Choroid plexus epithelial cell (primary cell): ENCODE measurements at regions not wholly inside any gene's neighbourhood (a gene's known extent, or its start where the extent isn't known, plus 50 kb on each side); places are given as distances from the start of the nearest gene placed in this dataset.

ENCODE experiments used
- DNase-seq: peaks from one replicate; pipeline ENCODE4 v3.0.0-alpha.2; 2010; ENCODE audit warnings: low read depth
- H3K4me3 ChIP-seq: 2 replicates; pipeline ENCODE4 v1.5.1; 2011; ENCODE audit warnings: low read depth, mild to moderate bottlenecking, control low read depth, low read length, moderate library complexity
- TF ChIP-seq, protein P1 (sequence below): conservative IDR thresholded peaks from 2 replicates; pipeline ENCODE4 v1.5.1; 2011; ENCODE audit warnings: low read depth, mild to moderate bottlenecking, control low read depth, inconsistent platforms, low read length, moderate library complexity

DNA sequence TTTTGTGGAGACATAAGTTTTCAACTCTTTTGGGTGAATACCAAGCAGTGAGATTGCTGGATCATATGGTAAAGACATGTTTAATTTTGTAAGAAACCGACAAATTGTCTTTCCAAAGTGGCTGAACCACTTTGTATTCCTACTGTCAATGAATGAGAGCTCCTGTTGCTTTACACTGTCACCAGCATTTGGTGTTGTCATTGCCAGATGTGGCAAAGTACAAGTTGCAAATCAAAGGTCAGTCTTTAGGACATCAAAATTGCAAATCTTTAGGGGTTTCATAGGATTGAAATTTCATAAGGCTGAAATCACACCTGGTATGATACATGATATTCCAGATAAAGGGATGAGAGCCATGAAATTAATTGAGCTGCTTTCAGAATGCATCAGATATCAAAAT, 67.7 kb upstream of the ELOVL6 start:
- H3K4me3 ChIP-seq = no peak overlapping the region
- TF ChIP-seq, protein P1, sequence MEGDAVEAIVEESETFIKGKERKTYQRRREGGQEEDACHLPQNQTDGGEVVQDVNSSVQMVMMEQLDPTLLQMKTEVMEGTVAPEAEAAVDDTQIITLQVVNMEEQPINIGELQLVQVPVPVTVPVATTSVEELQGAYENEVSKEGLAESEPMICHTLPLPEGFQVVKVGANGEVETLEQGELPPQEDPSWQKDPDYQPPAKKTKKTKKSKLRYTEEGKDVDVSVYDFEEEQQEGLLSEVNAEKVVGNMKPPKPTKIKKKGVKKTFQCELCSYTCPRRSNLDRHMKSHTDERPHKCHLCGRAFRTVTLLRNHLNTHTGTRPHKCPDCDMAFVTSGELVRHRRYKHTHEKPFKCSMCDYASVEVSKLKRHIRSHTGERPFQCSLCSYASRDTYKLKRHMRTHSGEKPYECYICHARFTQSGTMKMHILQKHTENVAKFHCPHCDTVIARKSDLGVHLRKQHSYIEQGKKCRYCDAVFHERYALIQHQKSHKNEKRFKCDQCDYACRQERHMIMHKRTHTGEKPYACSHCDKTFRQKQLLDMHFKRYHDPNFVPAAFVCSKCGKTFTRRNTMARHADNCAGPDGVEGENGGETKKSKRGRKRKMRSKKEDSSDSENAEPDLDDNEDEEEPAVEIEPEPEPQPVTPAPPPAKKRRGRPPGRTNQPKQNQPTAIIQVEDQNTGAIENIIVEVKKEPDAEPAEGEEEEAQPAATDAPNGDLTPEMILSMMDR = no peak
- DNase-seq = no peak

DNA sequence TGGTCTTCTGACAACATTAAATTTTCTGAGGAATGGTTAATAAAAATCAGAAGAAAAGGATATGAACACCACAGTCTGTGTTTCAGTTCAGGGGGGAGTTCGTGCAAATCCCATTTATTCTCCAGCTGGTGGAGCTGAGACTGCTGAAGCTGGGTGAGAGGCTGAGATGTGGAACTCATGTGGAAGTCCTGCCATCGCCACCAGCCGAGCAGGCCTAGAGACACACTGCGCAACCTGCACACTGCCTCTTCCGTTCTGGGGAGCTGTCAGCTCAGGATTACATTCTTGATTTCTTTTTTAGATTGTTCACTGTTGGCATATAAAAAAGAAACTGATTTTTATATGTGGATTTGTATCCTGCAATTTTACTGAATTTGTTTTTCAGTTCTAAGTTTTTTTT, 66.6 kb upstream of the ELOVL6 start:
- DNase-seq = no peak
- no peak overlapping the region for H3K4me3 ChIP-seq
- TF ChIP-seq, protein P1 = no peak

DNA sequence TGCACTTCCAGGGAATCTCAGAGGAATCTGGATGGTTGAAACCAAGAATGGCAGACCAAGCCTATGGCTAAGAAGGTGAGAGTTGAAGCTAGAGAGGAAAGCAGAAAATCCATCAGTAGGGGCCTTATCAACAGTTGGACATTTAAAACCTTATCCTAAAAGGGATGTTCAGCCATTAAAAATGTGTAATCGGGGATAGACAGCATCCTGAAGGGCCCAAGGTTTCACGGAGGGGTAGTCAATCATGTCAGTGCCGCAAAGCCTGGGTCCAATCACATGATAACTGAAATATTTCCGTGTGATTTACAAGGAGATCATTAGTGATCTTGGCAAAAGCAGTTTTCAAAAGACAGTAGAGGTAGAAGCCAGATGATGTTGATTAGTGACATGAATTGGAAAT, 61.9 kb upstream of the ELOVL6 start:
- TF ChIP-seq, protein P1 = no peak
- no peak overlapping the region for H3K4me3 ChIP-seq
- DNase-seq = no peak

DNA sequence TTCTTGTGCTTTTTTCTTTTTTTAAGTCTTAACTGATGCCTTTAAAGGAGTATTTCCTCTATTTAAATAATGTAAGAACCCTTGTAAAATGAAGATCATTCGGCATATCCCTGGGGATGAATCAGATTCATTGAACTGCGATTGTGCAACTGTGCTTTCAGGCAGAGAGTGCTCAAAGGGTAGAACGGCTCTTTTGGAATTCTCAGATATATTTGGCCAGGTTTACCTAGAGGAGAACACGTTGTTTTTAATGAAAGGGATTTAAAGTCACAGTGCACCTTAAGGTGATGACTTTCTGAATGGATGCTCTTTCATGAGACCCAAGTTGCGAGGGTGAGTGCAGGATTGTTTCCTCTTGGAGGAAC, 51.6 kb upstream of the ELOVL6 start:
- DNase-seq = no peak
- TF ChIP-seq, protein P1 = no peak

DNA sequence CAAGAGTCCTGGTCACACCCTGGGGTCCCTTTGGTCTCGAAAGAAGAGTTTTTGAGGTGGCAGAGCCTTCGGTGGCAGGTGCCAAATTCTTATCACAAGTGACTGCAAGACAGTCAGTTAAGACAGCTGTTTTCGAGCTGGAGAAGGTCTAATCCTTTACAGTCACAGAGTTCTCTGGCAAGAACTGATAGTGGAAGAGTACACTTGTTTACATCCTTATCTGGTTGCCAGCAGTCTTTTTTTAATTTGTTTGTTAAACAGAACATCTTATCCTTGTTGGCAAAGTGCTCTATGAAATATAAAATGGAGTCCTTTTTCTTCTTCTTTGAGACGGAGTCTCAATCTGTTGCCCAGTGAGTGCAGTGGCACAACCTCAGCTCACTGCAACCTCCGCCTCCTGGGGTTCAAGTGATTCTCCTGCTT, 50.4 kb upstream of the ELOVL6 start:
- H3K4me3 ChIP-seq = no peak overlapping the region
- DNase-seq = no peak
- TF ChIP-seq, protein P1 = no peak

More for the DNA sequence above, 51.6 kb upstream of the ELOVL6 start:
- no peak overlapping the region for H3K4me3 ChIP-seq
